ENCODE measurements at regions not wholly inside any gene's neighbourhood (a gene's known extent, or its start where the extent isn't known, plus 50 kb on each side); places are given as distances from the start of the nearest gene placed in this dataset.

DNA sequence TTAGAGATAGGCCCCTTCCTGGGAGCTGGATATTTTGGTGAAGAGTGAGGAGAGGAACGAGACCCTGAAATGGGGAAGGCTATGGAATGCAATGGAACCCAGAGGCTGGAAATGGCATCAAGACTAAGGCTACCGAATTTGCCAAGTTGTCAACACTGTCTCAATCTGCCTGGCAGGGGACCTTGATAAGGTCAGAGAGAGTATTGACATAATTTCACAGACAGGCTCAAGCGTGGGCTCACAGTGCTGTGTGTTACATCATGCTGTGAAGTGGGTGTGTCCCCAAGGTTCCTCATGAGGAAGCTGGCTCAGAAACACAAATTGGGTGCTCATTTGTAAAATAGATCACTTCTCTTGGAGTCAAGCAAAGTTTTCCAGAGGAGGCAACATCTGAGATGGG, 51.8 kb upstream of the CYRIA start:
- TF ChIP-seq, protein P1, sequence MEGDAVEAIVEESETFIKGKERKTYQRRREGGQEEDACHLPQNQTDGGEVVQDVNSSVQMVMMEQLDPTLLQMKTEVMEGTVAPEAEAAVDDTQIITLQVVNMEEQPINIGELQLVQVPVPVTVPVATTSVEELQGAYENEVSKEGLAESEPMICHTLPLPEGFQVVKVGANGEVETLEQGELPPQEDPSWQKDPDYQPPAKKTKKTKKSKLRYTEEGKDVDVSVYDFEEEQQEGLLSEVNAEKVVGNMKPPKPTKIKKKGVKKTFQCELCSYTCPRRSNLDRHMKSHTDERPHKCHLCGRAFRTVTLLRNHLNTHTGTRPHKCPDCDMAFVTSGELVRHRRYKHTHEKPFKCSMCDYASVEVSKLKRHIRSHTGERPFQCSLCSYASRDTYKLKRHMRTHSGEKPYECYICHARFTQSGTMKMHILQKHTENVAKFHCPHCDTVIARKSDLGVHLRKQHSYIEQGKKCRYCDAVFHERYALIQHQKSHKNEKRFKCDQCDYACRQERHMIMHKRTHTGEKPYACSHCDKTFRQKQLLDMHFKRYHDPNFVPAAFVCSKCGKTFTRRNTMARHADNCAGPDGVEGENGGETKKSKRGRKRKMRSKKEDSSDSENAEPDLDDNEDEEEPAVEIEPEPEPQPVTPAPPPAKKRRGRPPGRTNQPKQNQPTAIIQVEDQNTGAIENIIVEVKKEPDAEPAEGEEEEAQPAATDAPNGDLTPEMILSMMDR (IDR thresholded peaks at IDR 0.05; ENCODE audit: insufficient read depth, low read depth, low read length), result no peak
- no peak for TF ChIP-seq EZH2 (IDR thresholded peaks at IDR 0.05; ENCODE audit: insufficient read depth, low read length)
